HFF-Myc (cell line): ENCODE measurements at regions not wholly inside any gene's neighbourhood (a gene's known extent, or its start where the extent isn't known, plus 50 kb on each side); places are given as distances from the start of the nearest gene placed in this dataset.
"Not testable (repeated sequence)": the region's sequence is repeated elsewhere in the genome, so short reads cannot be mapped to it uniquely, and the experiment has no call there.

Experiments used
- DNase-seq: peaks from one replicate; pipeline ENCODE4 v3.0.0-alpha.2; 2011; ENCODE audit warnings: low read depth; ENCODE audit errors: extremely low read depth
- H3K4me3 ChIP-seq: replicated peaks from 2 replicates; pipeline ENCODE4 v1.5.1; 2011; ENCODE audit warnings: low read depth, mild to moderate bottlenecking, control low read depth, low read length
- TF ChIP-seq, protein P1 (sequence below): IDR thresholded peaks from 2 replicates; pipeline ENCODE4 v1.5.1; 2012; ENCODE audit warnings: mild to moderate bottlenecking, low read depth, low read length, control low read depth; ENCODE audit errors: missing control alignments

DNA sequence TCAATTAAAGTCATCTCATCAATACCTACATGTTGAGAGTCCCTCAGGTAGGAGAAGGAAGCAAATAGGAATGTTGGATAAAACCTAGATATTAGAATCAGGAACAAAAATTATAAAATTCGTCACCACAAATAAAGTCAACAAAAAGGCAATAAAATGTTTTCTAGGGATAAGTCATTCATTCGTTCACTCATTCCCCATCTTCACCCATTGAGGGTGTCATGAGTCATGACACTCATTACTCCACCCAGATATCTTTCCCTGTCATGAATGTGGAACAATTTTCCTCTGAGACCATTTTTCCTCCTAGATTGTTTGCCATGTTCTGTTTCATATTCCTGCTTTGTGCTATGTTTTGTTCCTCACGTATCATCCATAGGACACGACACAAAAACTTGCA, 50.9 kb upstream of the OLIG3 start:
- no peak for DNase-seq
- TF ChIP-seq, protein P1, sequence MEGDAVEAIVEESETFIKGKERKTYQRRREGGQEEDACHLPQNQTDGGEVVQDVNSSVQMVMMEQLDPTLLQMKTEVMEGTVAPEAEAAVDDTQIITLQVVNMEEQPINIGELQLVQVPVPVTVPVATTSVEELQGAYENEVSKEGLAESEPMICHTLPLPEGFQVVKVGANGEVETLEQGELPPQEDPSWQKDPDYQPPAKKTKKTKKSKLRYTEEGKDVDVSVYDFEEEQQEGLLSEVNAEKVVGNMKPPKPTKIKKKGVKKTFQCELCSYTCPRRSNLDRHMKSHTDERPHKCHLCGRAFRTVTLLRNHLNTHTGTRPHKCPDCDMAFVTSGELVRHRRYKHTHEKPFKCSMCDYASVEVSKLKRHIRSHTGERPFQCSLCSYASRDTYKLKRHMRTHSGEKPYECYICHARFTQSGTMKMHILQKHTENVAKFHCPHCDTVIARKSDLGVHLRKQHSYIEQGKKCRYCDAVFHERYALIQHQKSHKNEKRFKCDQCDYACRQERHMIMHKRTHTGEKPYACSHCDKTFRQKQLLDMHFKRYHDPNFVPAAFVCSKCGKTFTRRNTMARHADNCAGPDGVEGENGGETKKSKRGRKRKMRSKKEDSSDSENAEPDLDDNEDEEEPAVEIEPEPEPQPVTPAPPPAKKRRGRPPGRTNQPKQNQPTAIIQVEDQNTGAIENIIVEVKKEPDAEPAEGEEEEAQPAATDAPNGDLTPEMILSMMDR, result no peak
- H3K4me3 ChIP-seq, result no peak overlapping the region

DNA sequence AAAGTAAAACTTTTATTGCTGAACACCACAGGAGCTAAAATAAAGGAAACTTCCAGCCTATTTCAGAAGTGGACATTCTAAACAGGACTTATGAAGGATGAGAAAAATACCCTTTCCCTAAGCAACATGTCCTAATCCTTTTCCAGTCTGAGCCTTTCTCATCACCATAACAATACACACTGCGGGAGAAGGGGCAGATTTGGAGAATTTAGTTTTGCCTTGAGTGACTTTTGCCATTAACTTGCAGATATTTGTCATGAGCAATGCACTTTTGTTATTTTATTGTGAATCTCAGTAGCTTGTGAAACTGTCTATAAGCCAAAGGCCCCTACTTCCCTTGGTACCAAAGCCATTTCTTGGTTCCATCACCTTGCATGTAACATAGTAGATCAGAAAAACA, 53.0 kb upstream of the OLIG3 start:
- no peak overlapping the region for H3K4me3 ChIP-seq
- TF ChIP-seq, protein P1, result no peak
- DNase-seq, result no peak

DNA sequence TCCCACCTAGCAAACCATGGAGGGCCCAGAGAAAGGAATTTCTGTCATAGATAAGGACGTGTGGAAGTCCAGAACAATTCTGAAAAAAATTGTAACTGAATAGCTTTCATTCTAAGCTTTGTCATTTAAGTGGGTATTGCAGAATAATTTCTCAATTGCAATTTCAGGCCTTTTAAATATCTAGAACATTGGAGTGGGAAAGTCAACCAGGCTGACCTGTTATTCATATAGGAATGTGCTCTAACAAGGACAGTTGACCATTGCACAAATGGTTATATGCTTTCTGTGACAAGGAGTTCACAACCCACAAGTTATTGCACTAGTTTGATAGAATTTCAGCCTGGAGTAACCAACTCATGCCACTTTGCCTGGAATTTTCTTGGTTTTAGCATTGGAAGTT, 53.4 kb upstream of the OLIG3 start:
- no peak for DNase-seq
- H3K4me3 ChIP-seq, result no peak overlapping the region
- TF ChIP-seq, protein P1, result no peak

DNA sequence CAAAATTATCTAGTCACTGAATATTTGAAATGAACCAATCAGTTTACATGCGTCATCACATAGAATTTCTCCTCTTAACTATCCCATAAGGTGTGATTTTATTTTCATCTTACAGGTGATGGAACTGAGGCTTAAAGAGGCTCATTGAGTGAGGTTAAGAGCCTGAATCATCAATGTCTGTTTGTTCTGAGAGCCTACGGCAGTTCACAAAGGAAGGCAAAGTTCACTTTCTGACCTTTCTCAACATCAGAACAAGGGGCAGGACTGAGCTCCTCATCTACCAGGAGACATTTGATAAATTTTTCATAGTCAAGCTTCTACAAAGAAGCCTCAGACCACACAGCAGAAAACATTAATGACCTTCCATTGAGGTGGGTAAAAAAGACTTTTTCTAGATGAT, 54.9 kb upstream of the OLIG3 start:
- no peak overlapping the region for H3K4me3 ChIP-seq
- TF ChIP-seq, protein P1, result no peak
- no peak for DNase-seq

DNA sequence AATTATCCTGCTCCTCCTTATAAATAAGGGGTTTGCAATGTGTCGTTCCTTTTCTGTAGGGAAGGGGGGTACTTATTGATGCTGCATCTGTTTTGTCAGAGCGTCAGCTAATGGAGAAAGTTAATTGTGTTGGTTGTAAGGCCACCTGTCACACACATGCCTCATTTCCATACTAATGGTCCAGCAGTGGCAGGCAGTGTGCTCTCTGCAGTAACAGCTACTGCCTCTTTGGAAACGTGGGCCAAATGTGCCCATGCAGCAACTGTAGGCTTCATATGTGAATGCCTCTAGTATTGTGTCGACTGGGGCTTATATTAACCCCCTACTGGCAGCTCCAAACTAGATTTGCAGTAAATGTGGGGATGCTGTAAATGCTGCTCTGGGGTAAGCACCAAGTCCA, 56.3 kb upstream of the OLIG3 start:
- DNase-seq, result no peak
- TF ChIP-seq, protein P1, result no peak
- H3K4me3 ChIP-seq, result no peak overlapping the region

DNA sequence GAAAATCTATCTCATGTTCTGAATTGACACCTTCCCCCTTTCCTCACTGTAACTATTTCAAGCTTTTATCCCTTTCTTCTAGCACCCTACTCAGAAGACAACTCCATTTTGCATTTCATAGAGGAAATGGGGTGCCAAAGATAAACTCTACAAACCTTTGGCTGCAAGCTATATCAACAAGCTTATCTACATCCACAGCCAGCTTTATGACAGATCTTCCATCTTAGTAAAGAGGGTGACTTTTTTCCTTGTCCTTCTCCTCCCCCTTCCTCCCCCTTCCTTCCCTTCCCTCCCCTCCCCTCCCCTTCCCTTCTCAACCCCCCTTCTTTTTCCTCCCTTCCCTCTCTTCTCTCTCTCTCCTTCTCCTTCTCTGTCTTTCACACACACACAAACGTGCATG, 58.0 kb upstream of the OLIG3 start:
- TF ChIP-seq, protein P1, result no peak
- DNase-seq, result no peak

DNA sequence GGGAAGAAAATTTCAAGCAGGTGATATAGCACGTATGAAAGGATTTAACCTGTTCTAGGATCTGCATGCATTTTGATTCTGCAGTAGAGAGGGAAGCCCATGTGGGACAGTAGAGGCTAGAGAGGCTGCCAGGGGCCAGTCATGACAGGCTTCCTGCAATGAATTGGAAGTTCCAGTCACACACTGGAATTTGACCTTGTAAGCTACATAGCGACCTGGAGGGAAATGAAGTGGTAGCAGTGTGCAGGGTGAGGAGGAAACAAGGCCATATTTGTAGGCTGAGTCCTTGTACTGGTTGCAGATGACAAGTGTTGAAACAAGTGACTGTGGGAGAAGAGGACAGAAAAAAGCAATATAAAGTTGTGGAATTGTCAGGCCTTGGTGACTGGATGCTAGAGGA, 58.6 kb upstream of the OLIG3 start:
- DNase-seq, result no peak
- no peak overlapping the region for H3K4me3 ChIP-seq
- TF ChIP-seq, protein P1, result no peak

More for the DNA sequence above, 58.0 kb upstream of the OLIG3 start:
- H3K4me3 ChIP-seq, result no peak overlapping the region

DNA sequence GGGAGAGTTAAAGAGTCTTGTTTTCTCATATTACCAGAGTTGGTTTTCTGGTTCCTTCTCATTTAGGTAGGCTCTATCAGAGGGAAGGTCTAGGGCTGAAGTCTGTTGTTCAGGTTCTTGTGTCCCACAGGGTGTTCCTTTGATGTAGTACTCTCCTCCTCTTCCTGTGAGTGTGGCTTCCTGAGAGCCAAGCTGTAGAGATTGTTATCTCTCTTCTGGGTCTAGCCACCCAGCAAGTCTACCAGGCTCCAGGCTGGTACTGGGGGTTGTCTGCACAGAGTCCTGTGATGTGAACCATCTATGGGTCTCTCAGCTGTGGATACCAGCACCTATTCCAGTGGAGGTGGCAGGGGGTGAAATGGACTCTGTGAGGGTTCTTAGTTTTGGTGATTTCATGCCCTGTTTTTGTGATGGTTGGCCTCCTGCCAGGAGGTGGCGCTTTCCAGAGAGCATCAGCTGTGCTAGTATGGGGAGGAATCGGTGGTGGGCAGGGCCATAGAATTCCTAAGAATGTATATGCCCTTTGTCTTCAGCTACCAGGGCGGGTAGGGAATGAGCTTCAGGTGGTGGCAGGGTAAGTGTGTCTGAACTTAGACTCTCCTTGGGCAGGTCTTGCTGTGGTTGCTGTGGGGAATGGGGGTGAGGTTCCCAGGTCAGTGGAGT, 65.5 kb upstream of the OLIG3 start:
- DNase-seq, H3K4me3 ChIP-seq: not testable (repeated sequence)
